ENCODE measurements at regions not wholly inside any gene's neighbourhood (a gene's known extent, or its start where the extent isn't known, plus 50 kb on each side); places are given as distances from the start of the nearest gene placed in this dataset.

DNA sequence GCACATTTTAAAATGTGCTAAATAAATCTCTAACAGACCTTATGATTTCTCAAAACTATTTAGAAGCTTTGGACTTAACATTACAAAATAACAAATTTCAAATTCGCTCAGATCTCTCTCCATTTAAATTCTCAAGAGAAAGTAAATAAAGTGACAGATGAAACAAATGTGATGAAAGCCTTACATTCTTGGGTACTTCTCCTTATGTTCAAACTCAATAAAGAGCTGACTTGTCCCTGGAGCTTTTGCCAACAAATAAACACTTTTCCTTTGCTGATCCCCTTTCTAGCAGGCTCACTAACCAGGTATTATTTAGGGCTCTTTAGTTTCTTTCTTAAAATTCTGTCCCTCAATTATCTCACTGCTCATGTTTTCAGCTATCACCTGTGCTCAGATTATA lies 259.1 kb upstream of the ARPP21 start:
- no peak for TF ChIP-seq POLR2AphosphoS5 (IDR thresholded peaks at IDR 0.05; ENCODE audit: low read depth, low read length)
- TF ChIP-seq TAF1 (IDR thresholded peaks at IDR 0.05; ENCODE audit: borderline replicate concordance, low read depth, low read length): no peak

Measured in GM12892 (cell line).